ENCODE measurements at regions not wholly inside any gene's neighbourhood (a gene's known extent, or its start where the extent isn't known, plus 50 kb on each side); places are given as distances from the start of the nearest gene placed in this dataset.

DNA sequence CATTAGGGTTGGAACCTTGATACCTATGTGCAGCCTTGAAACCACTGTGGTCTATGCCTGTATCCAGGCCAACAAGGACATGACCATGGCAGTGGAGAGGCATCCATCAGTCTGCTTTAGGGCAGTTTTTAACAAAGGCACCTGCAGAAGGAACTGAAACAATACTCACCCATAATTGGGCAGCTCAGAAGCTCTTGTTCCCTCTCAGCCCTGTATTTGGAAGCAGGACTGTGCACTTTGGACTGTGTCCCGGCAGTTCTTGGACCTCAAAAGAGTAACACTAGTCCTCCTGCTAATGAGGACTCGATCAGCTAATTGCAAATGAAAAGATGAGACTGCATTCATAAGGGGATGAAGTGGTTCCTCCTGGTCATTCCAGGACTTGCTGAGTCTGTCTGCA, 500.2 kb upstream of the TNP1 start:
- TF ChIP-seq CTCF (IDR thresholded peaks at IDR 0.05) (no peak), EZH2 (IDR thresholded peaks at IDR 0.05; ENCODE audit: borderline replicate concordance, insufficient read depth, low read depth, low read length, poor library complexity, severe bottlenecking) (no peak)
